ENCODE measurements at regions not wholly inside any gene's neighbourhood (a gene's known extent, or its start where the extent isn't known, plus 50 kb on each side); places are given as distances from the start of the nearest gene placed in this dataset.

DNA sequence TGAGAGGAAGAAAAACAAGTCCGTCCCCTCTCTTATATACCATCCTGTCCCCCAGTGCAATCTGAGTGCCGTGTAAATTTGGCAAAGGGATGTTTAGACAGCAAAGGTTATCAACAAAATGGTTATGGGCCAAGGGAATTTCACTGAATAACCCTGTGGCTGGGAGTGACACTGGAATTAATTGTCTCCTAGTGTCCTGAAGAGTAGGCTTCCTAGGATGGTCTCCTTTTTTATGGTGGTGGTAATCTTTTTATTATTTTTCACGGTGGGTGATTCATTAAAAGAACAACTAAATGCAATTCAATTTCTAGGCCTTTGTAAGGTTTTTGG is 244.2 kb downstream of the PIK3R1 start:
- TF ChIP-seq, protein P1, sequence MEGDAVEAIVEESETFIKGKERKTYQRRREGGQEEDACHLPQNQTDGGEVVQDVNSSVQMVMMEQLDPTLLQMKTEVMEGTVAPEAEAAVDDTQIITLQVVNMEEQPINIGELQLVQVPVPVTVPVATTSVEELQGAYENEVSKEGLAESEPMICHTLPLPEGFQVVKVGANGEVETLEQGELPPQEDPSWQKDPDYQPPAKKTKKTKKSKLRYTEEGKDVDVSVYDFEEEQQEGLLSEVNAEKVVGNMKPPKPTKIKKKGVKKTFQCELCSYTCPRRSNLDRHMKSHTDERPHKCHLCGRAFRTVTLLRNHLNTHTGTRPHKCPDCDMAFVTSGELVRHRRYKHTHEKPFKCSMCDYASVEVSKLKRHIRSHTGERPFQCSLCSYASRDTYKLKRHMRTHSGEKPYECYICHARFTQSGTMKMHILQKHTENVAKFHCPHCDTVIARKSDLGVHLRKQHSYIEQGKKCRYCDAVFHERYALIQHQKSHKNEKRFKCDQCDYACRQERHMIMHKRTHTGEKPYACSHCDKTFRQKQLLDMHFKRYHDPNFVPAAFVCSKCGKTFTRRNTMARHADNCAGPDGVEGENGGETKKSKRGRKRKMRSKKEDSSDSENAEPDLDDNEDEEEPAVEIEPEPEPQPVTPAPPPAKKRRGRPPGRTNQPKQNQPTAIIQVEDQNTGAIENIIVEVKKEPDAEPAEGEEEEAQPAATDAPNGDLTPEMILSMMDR (IDR thresholded peaks at IDR 0.05): no peak
- no peak for TF ChIP-seq EZH2 (IDR thresholded peaks at IDR 0.05)

Data from neural progenitor cell (in vitro differentiated cells).